Glutamatergic neuron (in vitro differentiated cells): ENCODE measurements at regions not wholly inside any gene's neighbourhood (a gene's known extent, or its start where the extent isn't known, plus 50 kb on each side); places are given as distances from the start of the nearest gene placed in this dataset.

ENCODE experiments used
- DNase-seq: peaks from one replicate; pipeline ENCODE4 v3.0.0; 2022
- H3K27ac Mint-ChIP-seq: one replicate; pipeline ENCODE4 v1.8.0; 2020; ENCODE audit warnings: mild to moderate bottlenecking, mixed read lengths, inconsistent platforms; ENCODE audit not compliant: unreplicated experiment
- H3K27me3 Mint-ChIP-seq: one replicate; pipeline ENCODE4 v1.8.0; 2020; ENCODE audit warnings: mild to moderate bottlenecking, moderate library complexity, mixed read lengths, inconsistent platforms; ENCODE audit not compliant: unreplicated experiment
- H3K36me3 Mint-ChIP-seq: one replicate; pipeline ENCODE4 v1.8.0; 2020; ENCODE audit warnings: mild to moderate bottlenecking, mixed read lengths, inconsistent platforms; ENCODE audit not compliant: unreplicated experiment
- H3K4me1 Mint-ChIP-seq: one replicate; pipeline ENCODE4 v1.8.0; 2020; ENCODE audit warnings: mild to moderate bottlenecking, low read depth, mixed read lengths, inconsistent platforms; ENCODE audit not compliant: unreplicated experiment
- H3K4me3 Mint-ChIP-seq: one replicate; pipeline ENCODE4 v1.8.0; 2020; ENCODE audit warnings: mild to moderate bottlenecking, mixed read lengths, inconsistent platforms; ENCODE audit not compliant: unreplicated experiment
- H3K9me3 Mint-ChIP-seq: one replicate; pipeline ENCODE4 v1.8.0; 2020; ENCODE audit warnings: mild to moderate bottlenecking, moderate library complexity, mixed read lengths, inconsistent platforms; ENCODE audit not compliant: unreplicated experiment
- TF ChIP-seq, protein P1 (sequence below): fragments of 200-600 bp; sonication (generic); IDR thresholded peaks from one replicate; pipeline ENCODE4 v1.5.0; 2021; ENCODE audit not compliant: partially characterized antibody, unreplicated experiment

DNA sequence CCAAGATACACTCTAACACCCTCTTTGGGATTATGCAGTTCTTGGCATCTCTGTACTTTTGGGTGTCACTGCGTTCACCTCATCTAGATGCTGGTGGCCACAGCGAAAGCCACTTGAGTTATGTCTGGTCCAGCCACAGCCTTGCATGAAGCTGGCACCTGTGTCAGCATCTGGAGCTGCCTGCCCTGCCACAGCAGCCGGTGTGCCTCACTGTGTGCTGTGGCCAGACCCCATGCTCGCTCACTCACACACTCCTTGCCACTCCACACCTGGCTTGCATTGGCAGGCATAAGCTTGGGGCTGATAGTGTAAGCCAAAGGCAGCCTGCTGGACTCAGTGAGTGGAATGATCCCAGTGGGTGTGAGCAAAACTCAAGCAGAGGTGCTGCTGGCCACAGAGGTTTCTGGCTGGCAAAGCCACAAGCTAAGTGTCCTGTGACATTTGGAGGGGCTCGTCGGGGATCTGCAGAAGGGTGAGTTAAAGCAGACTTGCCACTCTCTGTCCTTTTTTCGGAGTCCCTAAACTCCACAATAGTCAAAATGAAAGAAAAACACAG is 442.7 kb upstream of the CDH8 start:
- H3K27me3 Mint-ChIP-seq, result peaks cover 3% of the 10 kb centered on the region
- no peak overlapping the region for H3K4me3 Mint-ChIP-seq

DNA sequence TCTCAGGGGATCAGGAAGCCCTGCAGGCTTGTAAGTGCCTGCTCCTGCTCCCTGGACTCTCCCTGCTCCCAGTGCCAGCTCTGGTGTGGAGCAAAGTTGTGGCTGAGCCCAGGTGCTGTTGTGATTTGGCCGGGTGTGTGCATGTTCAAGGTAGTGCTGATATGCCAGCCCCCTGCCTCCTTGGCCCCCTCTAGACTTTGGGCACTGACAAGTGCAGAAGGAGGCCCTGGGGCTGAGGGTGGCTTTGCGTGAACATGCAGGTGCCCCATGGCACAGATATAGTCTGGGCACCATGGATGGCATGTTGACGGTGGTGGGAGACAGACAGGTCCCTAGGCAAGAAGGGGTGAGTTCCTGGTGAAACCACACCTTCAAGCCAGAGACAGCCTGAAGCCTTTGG is 441.6 kb upstream of the CDH8 start:
- H3K4me3 Mint-ChIP-seq, result no peak overlapping the region
- peaks cover 7% of the 10 kb centered on the region for H3K27me3 Mint-ChIP-seq
- DNase-seq, result no peak
- TF ChIP-seq, protein P1, sequence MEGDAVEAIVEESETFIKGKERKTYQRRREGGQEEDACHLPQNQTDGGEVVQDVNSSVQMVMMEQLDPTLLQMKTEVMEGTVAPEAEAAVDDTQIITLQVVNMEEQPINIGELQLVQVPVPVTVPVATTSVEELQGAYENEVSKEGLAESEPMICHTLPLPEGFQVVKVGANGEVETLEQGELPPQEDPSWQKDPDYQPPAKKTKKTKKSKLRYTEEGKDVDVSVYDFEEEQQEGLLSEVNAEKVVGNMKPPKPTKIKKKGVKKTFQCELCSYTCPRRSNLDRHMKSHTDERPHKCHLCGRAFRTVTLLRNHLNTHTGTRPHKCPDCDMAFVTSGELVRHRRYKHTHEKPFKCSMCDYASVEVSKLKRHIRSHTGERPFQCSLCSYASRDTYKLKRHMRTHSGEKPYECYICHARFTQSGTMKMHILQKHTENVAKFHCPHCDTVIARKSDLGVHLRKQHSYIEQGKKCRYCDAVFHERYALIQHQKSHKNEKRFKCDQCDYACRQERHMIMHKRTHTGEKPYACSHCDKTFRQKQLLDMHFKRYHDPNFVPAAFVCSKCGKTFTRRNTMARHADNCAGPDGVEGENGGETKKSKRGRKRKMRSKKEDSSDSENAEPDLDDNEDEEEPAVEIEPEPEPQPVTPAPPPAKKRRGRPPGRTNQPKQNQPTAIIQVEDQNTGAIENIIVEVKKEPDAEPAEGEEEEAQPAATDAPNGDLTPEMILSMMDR, result no peak
- peaks cover 12% of the 10 kb centered on the region for H3K36me3 Mint-ChIP-seq
- peaks cover 7% of the 10 kb centered on the region for H3K9me3 Mint-ChIP-seq
- no peaks in the 10 kb centered on the region for H3K4me1 Mint-ChIP-seq
- no peak overlapping the region for H3K27ac Mint-ChIP-seq

More for the DNA sequence above, 442.7 kb upstream of the CDH8 start:
- TF ChIP-seq, protein P1, result no peak
- Mint-ChIP-seq H3K36me3 (peaks cover 6% of the 10 kb centered on the region), H3K9me3 (peaks cover 2% of the 10 kb centered on the region), H3K4me1 (no peaks in the 10 kb centered on the region), H3K27ac (no peak overlapping the region)
- DNase-seq, result no peak

DNA sequence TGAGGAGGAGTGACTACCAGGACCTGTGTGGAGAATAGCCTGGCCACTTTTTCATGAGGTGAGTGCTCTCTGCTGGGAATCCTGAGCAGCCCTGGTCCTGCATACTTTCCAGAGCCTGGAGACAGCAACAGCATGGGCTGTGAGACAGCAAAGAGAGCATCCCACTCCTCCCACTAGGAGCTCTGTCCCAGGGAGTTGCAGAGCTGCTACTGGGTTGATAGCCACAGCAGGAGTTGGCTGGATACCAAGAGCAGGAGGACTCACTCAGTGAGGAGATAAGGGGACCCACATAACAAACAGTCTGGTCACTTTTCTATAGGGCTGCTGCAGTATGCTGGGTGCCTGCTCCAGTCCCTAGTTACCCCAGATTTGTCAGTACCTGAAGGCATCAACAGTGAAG is 439.3 kb upstream of the CDH8 start:
- TF ChIP-seq, protein P1, result no peak
- Mint-ChIP-seq H3K27me3 (peaks cover 10% of the 10 kb centered on the region), H3K36me3 (peaks cover 13% of the 10 kb centered on the region), H3K4me1 (no peaks in the 10 kb centered on the region), H3K4me3 (no peak overlapping the region), H3K27ac (no peak overlapping the region), H3K9me3 (peaks cover 10% of the 10 kb centered on the region)
- no peak for DNase-seq

DNA sequence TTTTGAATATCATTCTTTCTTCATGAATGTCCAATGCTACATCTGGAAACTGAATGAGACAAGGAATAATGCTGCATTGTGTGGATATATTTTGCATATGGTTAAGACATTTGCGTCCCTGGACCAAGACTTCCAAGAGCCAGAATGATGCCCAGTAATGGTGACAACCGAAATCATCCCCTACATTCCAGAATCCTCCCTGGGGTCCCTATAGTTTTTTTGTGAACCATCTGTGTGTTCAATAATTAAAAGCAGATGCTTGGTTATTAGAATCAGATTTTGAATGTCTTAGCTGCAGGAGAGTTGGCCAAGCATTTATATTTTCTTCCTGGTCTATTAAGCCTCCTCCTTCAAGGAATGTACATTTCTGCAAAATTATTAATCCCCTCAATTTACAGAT is 426.7 kb upstream of the CDH8 start:
- no peak for DNase-seq
- H3K27ac Mint-ChIP-seq, result no peak overlapping the region
- no peaks in the 10 kb centered on the region for H3K36me3 Mint-ChIP-seq
- no peaks in the 10 kb centered on the region for H3K9me3 Mint-ChIP-seq
- H3K27me3 Mint-ChIP-seq, result no peaks in the 10 kb centered on the region
- no peaks in the 10 kb centered on the region for H3K4me1 Mint-ChIP-seq
- no peak overlapping the region for H3K4me3 Mint-ChIP-seq
- TF ChIP-seq, protein P1, result no peak

DNA sequence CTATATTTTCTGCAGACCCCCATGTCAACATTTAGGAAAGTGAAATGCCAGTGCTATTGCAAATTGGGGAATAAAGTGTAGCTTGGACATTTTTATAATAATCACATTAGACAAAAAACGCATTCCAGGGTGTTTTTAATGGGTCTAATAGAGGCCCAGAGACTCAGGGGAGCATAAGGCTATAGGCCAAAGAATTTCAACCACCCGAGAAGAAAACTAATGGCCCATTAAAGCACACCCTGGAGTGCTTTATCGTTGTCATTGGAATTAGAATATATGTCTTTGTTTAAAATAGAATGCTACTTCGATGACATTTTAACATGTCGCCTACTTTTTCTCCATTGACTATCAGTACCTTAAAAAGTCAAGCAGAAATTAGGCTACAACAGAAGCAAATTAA is 414.1 kb upstream of the CDH8 start:
- Mint-ChIP-seq H3K4me3 (no peak overlapping the region), H3K36me3 (no peaks in the 10 kb centered on the region), H3K27ac (no peak overlapping the region), H3K4me1 (peaks cover 1% of the 10 kb centered on the region), H3K27me3 (no peaks in the 10 kb centered on the region), H3K9me3 (no peaks in the 10 kb centered on the region)
- TF ChIP-seq, protein P1, result no peak
- DNase-seq, result no peak
